Cardiac fibroblast (primary cell): ENCODE measurements at regions not wholly inside any gene's neighbourhood (a gene's known extent, or its start where the extent isn't known, plus 50 kb on each side); places are given as distances from the start of the nearest gene placed in this dataset.

ENCODE experiments used
- DNase-seq, 2 donors: peaks; one replicate each; pipeline versions ENCODE4 v3.0.0 to v3.0.0-alpha.2; 2010; ENCODE audit warnings: low read depth in 2 of 2
- H3K4me3 ChIP-seq, 2 donors: replicated peaks in 1 of 2; 1 replicate in 1 of 2; 2 replicates in 1 of 2; pipeline ENCODE4 v1.5.1; 2011; ENCODE audit warnings: low read depth in 2 of 2, low read length in 2 of 2, mild to moderate bottlenecking in 2 of 2, moderate library complexity in 1 of 2
- TF ChIP-seq, protein P1 (sequence below): IDR thresholded peaks from one replicate; pipeline ENCODE4 v1.5.1; 2011; ENCODE audit warnings: low read depth, mild to moderate bottlenecking, low read length, inconsistent platforms

DNA sequence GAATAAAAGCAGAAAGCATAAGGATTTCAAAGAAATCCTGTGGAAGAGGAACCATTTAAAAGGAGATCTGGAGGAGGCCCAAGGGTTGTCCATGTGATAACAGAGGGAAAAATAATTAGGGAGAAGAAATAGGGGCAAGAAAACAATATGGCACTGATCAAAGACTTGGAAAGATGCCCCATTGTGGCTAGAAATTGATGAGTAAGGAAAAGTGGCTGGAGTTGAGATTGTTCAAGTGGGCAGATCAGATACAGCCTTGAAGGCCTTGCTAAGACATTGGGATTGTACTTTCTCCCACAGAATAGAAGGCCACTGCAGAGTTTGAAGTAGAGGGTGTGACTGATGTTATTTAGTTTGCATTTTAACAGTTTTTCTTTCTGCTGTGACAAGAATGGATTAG, 213.3 kb downstream of the CBLN4 start:
- TF ChIP-seq, protein P1, sequence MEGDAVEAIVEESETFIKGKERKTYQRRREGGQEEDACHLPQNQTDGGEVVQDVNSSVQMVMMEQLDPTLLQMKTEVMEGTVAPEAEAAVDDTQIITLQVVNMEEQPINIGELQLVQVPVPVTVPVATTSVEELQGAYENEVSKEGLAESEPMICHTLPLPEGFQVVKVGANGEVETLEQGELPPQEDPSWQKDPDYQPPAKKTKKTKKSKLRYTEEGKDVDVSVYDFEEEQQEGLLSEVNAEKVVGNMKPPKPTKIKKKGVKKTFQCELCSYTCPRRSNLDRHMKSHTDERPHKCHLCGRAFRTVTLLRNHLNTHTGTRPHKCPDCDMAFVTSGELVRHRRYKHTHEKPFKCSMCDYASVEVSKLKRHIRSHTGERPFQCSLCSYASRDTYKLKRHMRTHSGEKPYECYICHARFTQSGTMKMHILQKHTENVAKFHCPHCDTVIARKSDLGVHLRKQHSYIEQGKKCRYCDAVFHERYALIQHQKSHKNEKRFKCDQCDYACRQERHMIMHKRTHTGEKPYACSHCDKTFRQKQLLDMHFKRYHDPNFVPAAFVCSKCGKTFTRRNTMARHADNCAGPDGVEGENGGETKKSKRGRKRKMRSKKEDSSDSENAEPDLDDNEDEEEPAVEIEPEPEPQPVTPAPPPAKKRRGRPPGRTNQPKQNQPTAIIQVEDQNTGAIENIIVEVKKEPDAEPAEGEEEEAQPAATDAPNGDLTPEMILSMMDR, result no peak
- no peak overlapping the region for H3K4me3 ChIP-seq
- no peak for DNase-seq

DNA sequence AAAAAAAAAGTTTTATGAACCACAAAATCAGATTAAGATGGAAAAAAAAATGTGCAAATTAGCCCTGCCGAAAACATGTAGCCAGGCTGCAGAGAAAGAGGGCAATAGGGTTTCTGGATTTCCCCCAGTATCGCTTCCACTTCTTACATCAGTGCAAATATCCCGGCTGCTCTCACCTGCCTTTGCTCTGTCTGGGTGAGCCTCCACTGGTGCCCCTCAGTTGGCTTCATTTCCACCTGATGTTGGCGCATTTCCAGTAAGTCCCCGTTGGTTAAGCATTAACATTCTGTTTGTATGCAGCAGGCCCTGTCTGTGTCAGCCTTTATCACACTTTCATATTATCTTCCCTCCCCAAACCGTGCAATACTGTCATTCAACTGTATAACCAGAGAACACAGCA, 215.1 kb downstream of the CBLN4 start:
- H3K4me3 ChIP-seq, result no peak overlapping the region
- DNase-seq, result no peak
- TF ChIP-seq, protein P1, result no peak

DNA sequence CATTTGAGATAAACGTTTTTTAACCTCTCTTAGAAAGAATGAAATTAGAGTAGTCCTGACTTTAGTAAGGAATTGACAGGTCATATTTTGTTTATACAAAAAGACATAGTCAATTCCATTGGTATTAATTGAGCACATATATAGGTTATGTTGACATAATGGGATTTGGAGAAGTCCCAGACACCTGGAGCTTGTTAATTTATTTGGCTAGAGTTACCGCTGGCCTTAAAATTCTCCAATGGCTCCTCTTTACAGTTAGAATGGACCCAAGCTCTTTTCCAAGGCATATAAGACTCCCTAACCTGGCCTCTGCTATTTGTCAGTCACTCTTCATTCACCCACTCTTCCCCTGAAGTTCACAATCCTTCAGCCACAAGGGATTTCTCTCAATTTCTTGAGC, 221.3 kb downstream of the CBLN4 start:
- TF ChIP-seq, protein P1, result no peak
- no peak for DNase-seq
- H3K4me3 ChIP-seq, result no peak overlapping the region

DNA sequence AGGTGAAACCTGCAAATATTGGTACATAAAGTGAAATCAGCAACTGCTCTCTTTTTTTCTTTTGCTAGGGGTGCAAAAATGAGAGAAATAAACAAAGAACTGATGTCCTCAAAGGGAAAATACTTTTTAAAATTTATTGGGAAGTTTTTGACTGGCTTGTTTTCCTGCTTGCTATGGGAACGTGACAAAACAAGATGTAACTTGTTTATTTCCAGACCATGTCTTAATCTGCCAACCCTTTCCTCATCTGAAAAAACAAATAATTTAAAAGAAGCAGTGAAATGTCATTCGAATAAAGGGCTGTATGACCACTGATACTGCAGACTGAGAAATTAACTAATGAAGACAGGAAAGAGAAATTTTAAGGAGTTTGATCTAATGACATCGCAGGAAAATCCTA, 221.9 kb downstream of the CBLN4 start:
- TF ChIP-seq, protein P1, result no peak
- no peak overlapping the region for H3K4me3 ChIP-seq
- no peak for DNase-seq

DNA sequence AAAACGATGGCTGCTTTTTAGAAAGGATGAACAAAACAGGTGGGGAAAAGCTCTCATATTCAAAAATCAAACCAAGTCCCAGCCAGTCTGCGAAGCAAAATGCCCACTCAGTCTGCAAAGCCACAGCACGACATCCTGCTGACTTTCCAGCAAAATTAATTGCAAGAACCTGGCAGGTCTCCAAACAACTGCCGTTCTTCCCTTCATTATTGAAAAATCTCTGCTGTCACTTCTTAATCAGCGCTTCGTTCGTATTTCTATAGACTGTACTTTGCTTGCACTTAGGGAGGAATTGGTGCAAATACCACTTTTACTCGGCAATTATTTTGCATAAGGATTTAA, 222.4 kb downstream of the CBLN4 start:
- no peak for DNase-seq
- no peak overlapping the region for H3K4me3 ChIP-seq
- TF ChIP-seq, protein P1, result no peak

DNA sequence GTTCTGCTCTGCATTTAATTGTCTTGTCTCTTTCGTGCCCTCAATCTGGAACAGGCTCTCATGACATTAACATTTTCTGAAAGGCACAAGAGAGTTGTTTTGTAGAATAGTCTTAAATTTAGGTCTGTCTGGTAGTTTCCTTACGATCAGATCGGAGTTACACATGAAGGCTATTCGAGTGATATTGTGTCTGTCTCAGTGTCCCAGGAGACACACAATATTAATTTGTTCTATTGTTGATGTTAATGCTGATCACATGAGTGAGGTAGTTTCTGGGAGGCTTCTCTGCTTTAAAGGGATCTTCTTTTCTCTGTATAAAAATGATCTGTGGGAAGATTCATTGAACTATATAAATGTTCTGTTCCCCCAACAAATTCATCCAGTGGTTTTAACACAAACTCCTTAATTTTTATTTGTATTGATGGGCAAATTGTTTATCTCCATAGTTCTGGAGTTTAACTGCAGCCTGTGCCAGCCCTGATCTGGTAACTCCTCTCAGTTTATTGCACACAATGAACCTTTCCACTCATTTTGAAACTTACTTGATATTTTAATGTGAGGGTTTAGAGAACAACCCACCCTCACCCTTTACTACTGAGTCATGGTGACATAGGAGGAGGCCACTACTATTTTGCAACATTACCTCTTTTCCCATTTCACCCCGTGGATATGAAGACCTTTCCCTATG, 223.0 kb downstream of the CBLN4 start:
- H3K4me3 ChIP-seq, result no peak overlapping the region
- DNase-seq, result no peak
- TF ChIP-seq, protein P1, result no peak

DNA sequence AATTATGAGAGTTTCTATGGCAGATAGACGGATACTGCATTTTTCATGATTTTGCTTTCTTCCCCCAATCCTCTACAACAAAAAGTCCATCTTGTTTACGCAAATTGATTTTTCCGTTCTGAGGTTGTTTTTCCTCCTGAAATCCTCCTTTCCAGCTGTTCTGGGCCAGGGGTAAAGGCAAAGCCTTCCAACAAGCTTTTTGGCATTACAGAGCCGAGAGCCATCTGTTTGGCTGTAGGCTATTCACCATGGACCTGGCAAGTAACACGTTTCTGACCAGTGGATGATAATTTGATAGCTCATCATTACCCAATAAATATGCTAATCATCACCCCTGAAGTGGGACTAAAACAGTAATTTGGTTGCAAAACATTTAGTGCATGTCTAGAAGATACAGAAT, 226.5 kb downstream of the CBLN4 start:
- no peak overlapping the region for H3K4me3 ChIP-seq
- TF ChIP-seq, protein P1, result no peak
- no peak for DNase-seq
